Neuron (in vitro differentiated cells): ENCODE measurements at regions not wholly inside any gene's neighbourhood (a gene's known extent, or its start where the extent isn't known, plus 50 kb on each side); places are given as distances from the start of the nearest gene placed in this dataset.

Experiments used
- H2AFZ ChIP-seq: one replicate; pipeline ENCODE4 v1.6.1; 2013; ENCODE audit warnings: low read depth, mild to moderate bottlenecking, inconsistent platforms, low read length, moderate library complexity
- H3K27me3 ChIP-seq: one replicate; pipeline ENCODE4 v1.6.1; 2013; ENCODE audit warnings: low read length; ENCODE audit not compliant: insufficient read depth
- H3K36me3 ChIP-seq: one replicate; pipeline ENCODE4 v1.6.1; 2013; ENCODE audit warnings: low read length; ENCODE audit not compliant: insufficient read depth
- H3K4me1 ChIP-seq: one replicate; pipeline ENCODE4 v1.6.1; 2013; ENCODE audit warnings: low read length; ENCODE audit not compliant: insufficient read depth
- H3K4me3 ChIP-seq: 2 replicates; pipeline ENCODE4 v1.5.1; 2013; ENCODE audit warnings: mild to moderate bottlenecking, low read length, moderate library complexity
- H3K9me3 ChIP-seq: one replicate; pipeline ENCODE4 v1.6.1; 2013; ENCODE audit warnings: low read length

DNA sequence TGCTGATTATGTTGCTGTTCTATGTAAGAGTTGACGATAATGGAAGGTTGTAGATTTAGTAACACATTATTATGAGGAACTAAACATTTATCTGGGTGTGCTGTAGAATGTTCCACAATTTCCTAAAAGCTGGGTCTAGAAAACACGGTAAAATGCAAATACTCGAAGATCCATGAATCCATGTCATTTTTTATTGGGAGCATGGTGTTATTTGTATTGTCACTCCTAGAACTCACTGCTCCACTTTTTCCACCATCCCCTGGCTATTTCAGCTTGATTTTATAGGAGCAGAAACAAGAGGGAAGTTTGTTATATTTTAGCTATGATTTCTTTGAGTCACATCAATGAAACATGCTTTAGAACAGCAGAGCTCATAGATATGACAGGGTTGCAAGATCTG lies 155.0 kb upstream of the ANK2 start:
- peaks cover 34% of the 10 kb centered on the region for H3K4me1 ChIP-seq
- no peak overlapping the region for H3K4me3 ChIP-seq
- no peaks in the 10 kb centered on the region for H3K36me3 ChIP-seq
- no peaks in the 10 kb centered on the region for H3K27me3 ChIP-seq
- no peaks in the 10 kb centered on the region for H3K9me3 ChIP-seq
- H2AFZ ChIP-seq = no peak overlapping the region

GRCh38 chr4:112894951-112895350 lies 154.5 kb upstream of the ANK2 start:
- no peaks in the 10 kb centered on the region for H3K9me3 ChIP-seq
- no peak overlapping the region for H2AFZ ChIP-seq
- no peaks in the 10 kb centered on the region for H3K27me3 ChIP-seq
- H3K4me3 ChIP-seq = no peak overlapping the region
- H3K36me3 ChIP-seq = no peaks in the 10 kb centered on the region
- peaks cover 34% of the 10 kb centered on the region for H3K4me1 ChIP-seq

- Histone ChIP-seq H3K4me1 (peaks cover 34% of the 10 kb centered on the region), H2AFZ (no peak overlapping the region), H3K4me3 (no peak overlapping the region), H3K27me3 (no peaks in the 10 kb centered on the region), H3K9me3 (no peaks in the 10 kb centered on the region), H3K36me3 (no peaks in the 10 kb centered on the region)
Measured at GRCh38 chr4:112895811-112896608, 153.4 kb upstream of the ANK2 start.

DNA sequence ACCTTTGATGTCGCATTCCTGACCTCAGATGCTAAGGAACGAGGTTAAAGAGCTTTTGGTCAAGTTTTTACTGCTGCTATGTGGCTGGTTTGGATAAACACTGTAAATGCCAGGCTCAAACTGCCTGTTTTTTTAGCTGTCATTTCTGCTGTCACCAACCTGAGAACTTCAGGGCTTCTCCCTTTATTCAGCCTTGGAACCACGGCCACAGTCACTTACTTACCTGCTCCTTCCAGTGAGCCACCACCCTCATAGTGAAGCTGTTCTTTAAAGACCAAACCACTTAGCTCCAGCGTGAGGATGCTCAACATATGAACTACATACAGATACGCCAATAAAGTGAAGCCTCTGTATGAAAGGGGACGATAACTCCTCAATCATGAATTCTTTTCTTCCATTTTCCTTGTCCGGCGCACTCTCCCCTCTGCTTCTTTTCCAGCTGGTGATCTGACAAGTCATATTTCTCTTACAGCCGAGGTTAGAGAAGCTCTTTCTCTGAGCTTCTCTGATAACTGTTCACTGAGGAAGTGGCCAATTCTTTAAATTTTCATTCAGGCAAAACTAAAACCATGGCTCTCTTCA lies 152.8 kb upstream of the ANK2 start:
- Histone ChIP-seq H2AFZ (no peak overlapping the region), H3K27me3 (no peaks in the 10 kb centered on the region), H3K4me1 (peaks cover 34% of the 10 kb centered on the region), H3K36me3 (no peaks in the 10 kb centered on the region), H3K9me3 (no peaks in the 10 kb centered on the region), H3K4me3 (no peak overlapping the region)

DNA sequence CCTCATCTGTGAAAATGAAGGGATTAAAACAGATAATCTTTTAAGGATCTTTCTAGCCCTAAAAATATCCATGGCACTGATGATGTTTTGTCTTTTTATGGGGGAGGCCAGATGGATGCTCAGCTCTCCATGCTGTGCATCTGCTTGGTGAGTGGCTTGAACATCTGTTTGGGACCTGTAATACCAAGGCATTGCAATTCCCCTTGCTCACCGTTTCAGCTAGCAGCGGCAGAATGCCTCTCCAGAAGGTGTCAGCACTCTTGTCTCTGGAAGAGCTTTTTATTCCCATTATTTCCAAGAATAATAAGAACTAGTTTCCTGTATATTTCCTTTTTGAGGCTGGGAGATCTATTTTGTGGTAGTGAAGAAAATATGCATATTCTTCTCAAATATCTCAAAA lies 151.9 kb upstream of the ANK2 start:
- Histone ChIP-seq H3K4me3 (no peak overlapping the region), H3K9me3 (no peaks in the 10 kb centered on the region), H3K36me3 (no peaks in the 10 kb centered on the region), H3K4me1 (peaks cover 34% of the 10 kb centered on the region), H2AFZ (no peak overlapping the region), H3K27me3 (no peaks in the 10 kb centered on the region)

DNA sequence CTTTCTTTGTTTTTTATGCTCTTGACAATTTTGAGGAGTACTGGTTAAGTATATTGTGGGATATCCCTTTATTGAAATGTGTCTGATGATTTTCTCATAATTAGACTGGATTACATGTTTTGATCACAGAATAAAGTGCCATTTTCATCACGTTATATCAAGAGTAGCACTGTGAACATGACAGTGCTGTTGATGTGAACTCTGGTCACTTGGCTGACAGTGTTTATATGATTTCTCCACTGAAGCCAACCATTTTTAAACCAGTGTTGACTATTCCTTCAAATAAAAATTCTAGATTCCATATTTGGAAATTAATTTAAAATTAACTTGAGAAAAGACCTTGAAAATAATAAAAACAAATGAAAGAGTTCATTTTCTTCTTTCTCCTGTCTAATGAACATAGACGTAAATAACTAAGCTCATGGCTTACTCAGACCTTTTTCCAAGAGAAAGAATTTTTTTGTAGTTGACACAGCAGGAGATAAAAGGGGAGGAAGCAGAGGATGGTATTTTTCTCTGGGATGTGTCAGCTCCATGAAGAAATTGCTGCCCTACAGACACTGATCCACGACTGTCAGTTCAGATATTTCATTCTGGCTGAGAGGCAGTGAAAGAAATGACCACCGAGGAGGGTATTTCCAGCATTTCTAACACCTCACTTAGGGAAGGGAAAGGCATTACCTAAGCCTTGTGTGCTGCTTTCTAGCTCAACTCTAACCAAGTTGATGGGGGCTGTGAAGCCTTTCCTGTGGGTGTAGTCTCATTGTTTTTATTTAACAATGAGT lies 150.9 kb upstream of the ANK2 start:
- Histone ChIP-seq H3K36me3 (no peaks in the 10 kb centered on the region), H3K27me3 (no peaks in the 10 kb centered on the region), H3K4me3 (no peak overlapping the region), H3K9me3 (no peaks in the 10 kb centered on the region), H3K4me1 (peaks cover 34% of the 10 kb centered on the region), H2AFZ (no peak overlapping the region)

- H3K36me3 ChIP-seq = no peaks in the 10 kb centered on the region
- peaks cover 34% of the 10 kb centered on the region for H3K4me1 ChIP-seq
- H2AFZ ChIP-seq = no peak overlapping the region
- H3K4me3 ChIP-seq = no peak overlapping the region
- no peaks in the 10 kb centered on the region for H3K27me3 ChIP-seq
- no peaks in the 10 kb centered on the region for H3K9me3 ChIP-seq
Measured at GRCh38 chr4:112900416-112900815, 149.0 kb upstream of the ANK2 start.

GRCh38 chr4:112901962-112902411 lies 147.5 kb upstream of the ANK2 start:
- Histone ChIP-seq H3K36me3 (no peaks in the 10 kb centered on the region), H2AFZ (no peak overlapping the region), H3K4me1 (peaks cover 23% of the 10 kb centered on the region), H3K4me3 (no peak overlapping the region), H3K9me3 (no peaks in the 10 kb centered on the region), H3K27me3 (no peaks in the 10 kb centered on the region)

- Histone ChIP-seq H2AFZ (no peak overlapping the region), H3K9me3 (no peaks in the 10 kb centered on the region), H3K4me1 (peaks cover 18% of the 10 kb centered on the region), H3K27me3 (no peaks in the 10 kb centered on the region), H3K36me3 (no peaks in the 10 kb centered on the region), H3K4me3 (no peak overlapping the region)
Measured at GRCh38 chr4:112905728-112906127, 143.7 kb upstream of the ANK2 start.

DNA sequence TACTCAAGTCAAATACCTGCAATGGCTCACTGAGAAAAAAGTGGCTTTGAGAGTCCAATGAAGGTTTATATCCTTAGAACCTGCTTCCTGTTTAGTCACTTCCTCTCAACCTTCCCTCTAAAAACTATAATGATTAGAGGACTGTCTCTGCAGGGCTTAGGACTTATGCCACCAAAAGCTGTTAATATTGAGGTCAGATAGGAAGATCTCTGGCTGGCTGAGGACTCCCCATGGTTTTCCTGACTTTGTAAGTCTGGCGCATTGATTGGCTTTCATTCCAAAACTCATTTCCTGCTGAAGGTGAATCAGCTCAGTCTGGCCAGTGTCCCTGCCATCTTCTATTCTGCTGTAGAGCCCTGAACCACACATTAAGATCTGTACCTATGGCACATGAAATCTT lies 140.9 kb upstream of the ANK2 start:
- H3K9me3 ChIP-seq = no peaks in the 10 kb centered on the region
- H3K27me3 ChIP-seq = no peaks in the 10 kb centered on the region
- peaks cover 18% of the 10 kb centered on the region for H3K4me1 ChIP-seq
- H3K4me3 ChIP-seq = no peak overlapping the region
- no peak overlapping the region for H2AFZ ChIP-seq
- no peaks in the 10 kb centered on the region for H3K36me3 ChIP-seq

DNA sequence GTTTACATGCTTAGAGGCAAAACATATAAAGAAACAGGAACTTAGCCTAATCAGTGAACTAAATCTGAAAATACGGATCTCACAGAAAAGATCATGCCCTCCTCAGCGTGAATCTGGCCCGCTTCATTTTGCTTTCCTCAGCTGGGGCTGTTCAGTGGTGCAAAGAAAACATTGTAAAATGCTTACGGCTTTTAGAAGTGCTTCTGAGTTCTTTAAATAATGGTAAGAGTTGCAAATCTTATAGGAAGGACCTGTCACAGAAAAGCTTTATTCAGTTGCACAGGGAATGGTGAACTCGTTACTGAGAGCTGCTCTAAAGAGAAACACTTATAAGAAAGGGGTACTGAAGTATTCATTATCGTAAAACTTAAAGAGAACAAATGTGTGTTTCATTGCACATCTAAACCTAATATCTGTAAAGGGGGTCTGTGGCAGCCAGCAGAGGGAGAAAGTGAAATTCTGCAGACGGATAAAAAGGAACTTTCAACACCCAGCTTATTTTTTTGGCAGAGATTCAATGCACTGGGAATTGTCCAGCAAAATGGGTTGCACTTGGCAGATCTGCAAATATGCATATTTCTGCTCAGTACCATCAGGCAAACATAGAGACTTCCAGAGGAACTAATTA lies 139.2 kb upstream of the ANK2 start:
- Histone ChIP-seq H3K4me1 (peaks cover 18% of the 10 kb centered on the region), H3K27me3 (no peaks in the 10 kb centered on the region), H2AFZ (peak overlapping the region; percentile 30), H3K36me3 (no peaks in the 10 kb centered on the region), H3K9me3 (no peaks in the 10 kb centered on the region), H3K4me3 (peak overlapping the region; percentile 47)

DNA sequence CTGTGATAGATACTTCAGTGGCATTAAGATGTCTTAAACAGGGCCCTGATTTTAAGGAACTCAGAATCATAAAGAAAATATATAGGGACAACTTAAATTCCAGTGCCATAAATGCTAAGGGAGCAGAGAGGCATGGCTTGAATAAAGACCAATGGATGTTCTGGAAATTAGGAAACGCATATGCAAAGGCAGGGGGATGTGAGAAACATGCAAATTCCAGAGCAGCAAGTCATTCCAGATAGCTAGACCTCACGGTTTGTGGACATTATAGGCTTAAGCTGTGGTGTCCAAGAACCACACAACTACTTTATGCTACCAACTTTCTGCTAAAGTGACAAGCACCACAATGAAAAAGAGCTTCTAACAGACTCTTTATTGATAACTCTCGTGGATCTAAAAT lies 132.6 kb upstream of the ANK2 start:
- no peak overlapping the region for H3K4me3 ChIP-seq
- no peak overlapping the region for H2AFZ ChIP-seq
- H3K36me3 ChIP-seq = no peaks in the 10 kb centered on the region
- no peaks in the 10 kb centered on the region for H3K4me1 ChIP-seq
- no peaks in the 10 kb centered on the region for H3K9me3 ChIP-seq
- H3K27me3 ChIP-seq = no peaks in the 10 kb centered on the region

DNA sequence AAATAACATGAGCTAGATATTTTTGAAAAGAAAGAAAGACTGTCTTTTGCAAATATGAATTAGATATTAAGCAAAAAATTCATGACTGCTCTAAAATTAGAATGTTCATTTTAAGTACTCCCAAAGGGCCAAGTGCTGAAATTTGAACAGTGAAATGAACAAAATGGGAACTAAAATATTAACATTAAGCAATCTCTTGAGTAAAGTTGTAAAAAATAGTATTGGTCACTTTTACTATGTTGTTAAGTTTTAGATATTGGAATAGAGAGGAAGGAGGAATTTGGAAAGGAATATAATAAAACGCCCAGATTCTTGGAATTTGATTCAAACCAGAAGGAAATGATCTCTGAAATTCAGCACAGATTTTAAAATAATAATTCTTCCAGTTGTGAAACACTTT lies 125.9 kb upstream of the ANK2 start:
- no peaks in the 10 kb centered on the region for H3K36me3 ChIP-seq
- H3K4me1 ChIP-seq = peaks cover 22% of the 10 kb centered on the region
- H3K9me3 ChIP-seq = no peaks in the 10 kb centered on the region
- no peak overlapping the region for H3K4me3 ChIP-seq
- H3K27me3 ChIP-seq = no peaks in the 10 kb centered on the region
- H2AFZ ChIP-seq = no peak overlapping the region
